NCI-H1436 (cell line): ENCODE measurements at regions not wholly inside any gene's neighbourhood (a gene's known extent, or its start where the extent isn't known, plus 50 kb on each side); places are given as distances from the start of the nearest gene placed in this dataset.

Experiments used
- DNase-seq: peaks from one replicate; lab custom pipeline; 2025; lab: John Stamatoyannopoulos, UW

- DNase-seq, result no peak
These were observed 60.1 kb upstream of the PPM1H start for GRCh38 chr12:62995097-62995496.

- no peak for DNase-seq
These were observed 51.9 kb upstream of the PPM1H start for GRCh38 chr12:62986844-62987243.
